Fibroblast of skin of scalp (primary cell): ENCODE measurements at regions not wholly inside any gene's neighbourhood (a gene's known extent, or its start where the extent isn't known, plus 50 kb on each side); places are given as distances from the start of the nearest gene placed in this dataset.
"Not testable (repeated sequence)": the region's sequence is repeated elsewhere in the genome, so short reads cannot be mapped to it uniquely, and the experiment has no call there.

Experiments used
- DNase-seq: peaks from one replicate; pipeline ENCODE4 v3.0.0-alpha.2; 2013

DNA sequence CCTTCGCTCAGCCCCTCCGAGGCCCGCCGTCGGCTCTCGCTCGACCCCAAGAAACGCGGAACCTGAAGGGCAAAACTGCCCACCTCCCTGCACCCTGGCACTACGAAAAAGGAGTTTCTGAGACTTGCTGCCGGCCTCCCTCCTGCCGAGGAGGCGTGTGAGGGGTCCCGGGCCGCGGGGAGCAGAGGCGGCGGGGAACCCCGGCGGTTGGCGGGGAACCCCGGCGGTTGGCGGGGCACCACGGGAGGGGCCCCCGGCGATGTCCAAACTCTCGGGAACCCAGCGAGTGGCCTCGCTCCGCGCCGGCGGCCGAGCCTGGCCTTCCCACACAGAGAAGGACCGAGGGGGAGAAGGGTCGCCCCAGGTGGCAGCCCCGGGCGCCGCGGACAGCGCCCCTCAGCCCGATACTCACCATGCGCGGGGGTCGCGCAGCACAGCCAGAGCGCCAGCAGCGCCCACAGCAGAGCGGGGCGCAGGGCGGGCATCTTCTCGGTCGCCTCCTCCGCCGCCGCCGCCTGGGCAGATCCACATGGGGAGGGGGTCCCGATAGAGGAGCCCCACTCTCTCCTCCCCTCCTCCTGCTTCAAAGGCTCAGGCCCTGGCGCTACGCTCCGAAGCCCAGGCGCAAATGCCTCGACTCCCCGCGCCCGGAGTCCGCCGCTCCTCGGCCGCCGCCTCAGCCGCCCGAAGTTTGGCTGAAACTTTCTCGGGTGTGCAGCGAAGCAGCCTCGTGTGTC is 69.4 kb upstream of the NUDT4B start:
- peak; percentile 38 for DNase-seq

DNA sequence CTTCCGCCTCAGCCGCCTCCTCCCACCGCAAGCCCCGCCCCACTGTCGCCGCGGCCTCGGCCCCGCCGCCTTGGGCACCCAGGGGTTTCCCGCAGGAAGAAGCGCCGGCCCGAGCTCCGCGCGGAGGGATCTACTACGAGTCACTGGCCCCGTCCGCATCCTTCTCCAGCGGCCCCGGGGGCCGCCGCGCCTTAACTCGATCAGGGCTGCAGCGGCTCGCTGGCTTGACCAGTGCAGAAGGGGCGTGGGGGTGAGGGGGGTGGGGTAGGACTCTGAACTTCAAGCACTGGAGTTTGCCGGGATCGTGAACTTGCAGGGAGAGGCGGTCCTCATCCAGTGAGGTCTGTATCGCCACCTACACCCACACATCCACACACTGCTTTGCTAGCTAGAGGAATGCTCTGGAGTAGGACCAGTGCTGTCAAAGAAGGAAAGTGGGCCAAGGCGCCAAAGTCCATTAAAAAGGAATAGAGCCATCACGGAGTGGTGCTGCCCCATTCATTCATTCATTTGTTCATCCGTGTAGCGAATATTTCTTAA is 68.7 kb upstream of the NUDT4B start:
- not testable (repeated sequence) for DNase-seq

DNA sequence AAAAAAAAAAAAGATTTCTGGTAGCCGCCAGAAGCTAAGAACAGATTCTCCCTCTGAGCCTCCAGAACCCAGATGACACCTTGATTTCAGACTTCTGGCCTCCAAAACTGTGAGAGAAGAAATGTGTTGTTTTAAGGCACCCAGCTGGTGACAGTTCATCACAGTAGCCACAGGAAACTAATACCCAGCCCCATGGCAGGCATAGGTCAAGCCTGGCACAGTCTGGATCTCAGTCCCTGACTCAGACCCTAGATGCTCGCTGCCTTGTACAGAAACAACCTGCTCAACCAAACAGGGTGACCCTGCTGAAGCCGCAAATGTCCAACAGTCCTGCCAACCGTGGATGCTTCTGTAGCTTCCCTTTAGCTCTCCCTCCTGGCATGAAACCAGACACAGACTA is 61.8 kb upstream of the NUDT4B start:
- not testable (repeated sequence) for DNase-seq

DNA sequence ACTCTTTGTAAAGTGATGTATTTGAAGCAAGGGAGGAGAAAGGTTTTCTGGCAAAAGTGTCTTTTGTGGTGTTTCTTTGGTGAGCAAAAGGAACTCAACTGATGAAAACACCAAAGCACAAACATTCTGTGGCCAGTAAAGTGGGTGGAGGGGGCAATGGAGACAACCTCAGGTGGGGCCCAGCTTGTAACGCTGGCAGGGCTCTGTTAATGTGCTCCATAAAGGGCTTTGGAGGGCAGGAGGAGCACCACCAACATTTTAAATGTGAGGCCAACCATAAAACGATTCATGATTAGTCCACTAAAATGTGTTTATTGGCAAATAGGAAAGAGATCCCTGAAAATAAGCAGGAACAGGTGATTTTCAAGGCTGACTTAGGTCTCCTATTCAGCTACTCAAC is 61.2 kb upstream of the NUDT4B start:
- DNase-seq = not testable (repeated sequence)
